ENCODE measurements at regions not wholly inside any gene's neighbourhood (a gene's known extent, or its start where the extent isn't known, plus 50 kb on each side); places are given as distances from the start of the nearest gene placed in this dataset.

GRCh38 chr7:121456015-121456414, 59.9 kb upstream of the FAM3C start:
- H3K9ac ChIP-seq (ENCODE audit: low read depth, low read length, poor library complexity, severe bottlenecking), result no peak overlapping the region
- no peaks in the 10 kb centered on the region for H3K79me2 ChIP-seq (ENCODE audit: insufficient read depth, low read length)
- no peaks in the 10 kb centered on the region for H3K4me1 ChIP-seq (ENCODE audit: insufficient read depth, low read length, poor library complexity, severe bottlenecking)
- H3K9me2 ChIP-seq (replicated peaks; ENCODE audit: low read depth, low read length), result no peaks in the 10 kb centered on the region
- H3K27me3 ChIP-seq (ENCODE audit: insufficient read depth, low read length, poor library complexity, severe bottlenecking), result peaks cover 5% of the 10 kb centered on the region
- no peak for TF ChIP-seq CTCF (conservative IDR thresholded peaks at IDR 0.05; ENCODE audit: low read length)
- no peak for TF ChIP-seq EZH2phosphoT487 (IDR thresholded peaks at IDR 0.05; ENCODE audit: borderline replicate concordance)
- H3K36me3 ChIP-seq (ENCODE audit: insufficient read depth, low read length), result no peaks in the 10 kb centered on the region
- H2AFZ ChIP-seq (ENCODE audit: low read length), result no peak overlapping the region
- H3K4me3 ChIP-seq (ENCODE audit: low read length, poor library complexity, severe bottlenecking), result no peak overlapping the region
- no peak overlapping the region for H3K4me2 ChIP-seq (ENCODE audit: low read depth, low read length, poor library complexity, severe bottlenecking)
- H3F3A ChIP-seq (ENCODE audit: low read depth), result no peaks in the 10 kb centered on the region
- no peaks in the 10 kb centered on the region for H3K9me3 ChIP-seq (ENCODE audit: insufficient read depth, low read depth, low read length)
- H4K20me1 ChIP-seq (ENCODE audit: insufficient read depth, low read length, poor library complexity, severe bottlenecking), result no peaks in the 10 kb centered on the region

DNA sequence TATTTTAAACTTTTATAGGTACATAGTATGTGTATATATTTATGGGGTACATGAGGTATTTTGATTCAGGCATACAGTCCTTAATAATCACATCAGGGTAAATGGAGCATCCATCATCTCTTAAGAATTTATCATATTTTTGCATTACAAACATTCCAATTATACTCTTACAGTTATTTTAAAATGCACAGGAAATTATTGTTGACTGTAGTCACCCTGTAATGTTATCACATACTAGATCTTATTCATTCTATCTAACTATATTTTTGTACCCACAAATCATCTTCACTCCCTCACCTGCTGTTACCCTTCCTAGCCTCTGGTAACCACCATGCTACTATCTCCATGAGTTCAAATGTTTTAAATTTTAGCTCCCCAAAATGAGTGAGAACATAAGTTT, 56.3 kb upstream of the FAM3C start:
- H3K9ac ChIP-seq (ENCODE audit: low read depth, low read length, poor library complexity, severe bottlenecking), result no peak overlapping the region
- TF ChIP-seq CTCF (conservative IDR thresholded peaks at IDR 0.05; ENCODE audit: low read length), result no peak
- no peaks in the 10 kb centered on the region for H3K79me2 ChIP-seq (ENCODE audit: insufficient read depth, low read length)
- H3K27me3 ChIP-seq (ENCODE audit: insufficient read depth, low read length, poor library complexity, severe bottlenecking), result no peaks in the 10 kb centered on the region
- no peaks in the 10 kb centered on the region for H3K36me3 ChIP-seq (ENCODE audit: insufficient read depth, low read length)
- H3K4me1 ChIP-seq (ENCODE audit: insufficient read depth, low read length, poor library complexity, severe bottlenecking), result no peaks in the 10 kb centered on the region
- H3K4me2 ChIP-seq (ENCODE audit: low read depth, low read length, poor library complexity, severe bottlenecking), result no peak overlapping the region
- no peaks in the 10 kb centered on the region for H3F3A ChIP-seq (ENCODE audit: low read depth)
- H3K4me3 ChIP-seq (ENCODE audit: low read length, poor library complexity, severe bottlenecking), result no peak overlapping the region
- H4K20me1 ChIP-seq (ENCODE audit: insufficient read depth, low read length, poor library complexity, severe bottlenecking), result no peaks in the 10 kb centered on the region
- H2AFZ ChIP-seq (ENCODE audit: low read length), result no peak overlapping the region
- H3K9me3 ChIP-seq (ENCODE audit: insufficient read depth, low read depth, low read length), result no peaks in the 10 kb centered on the region
- no peaks in the 10 kb centered on the region for H3K9me2 ChIP-seq (replicated peaks; ENCODE audit: low read depth, low read length)

DNA sequence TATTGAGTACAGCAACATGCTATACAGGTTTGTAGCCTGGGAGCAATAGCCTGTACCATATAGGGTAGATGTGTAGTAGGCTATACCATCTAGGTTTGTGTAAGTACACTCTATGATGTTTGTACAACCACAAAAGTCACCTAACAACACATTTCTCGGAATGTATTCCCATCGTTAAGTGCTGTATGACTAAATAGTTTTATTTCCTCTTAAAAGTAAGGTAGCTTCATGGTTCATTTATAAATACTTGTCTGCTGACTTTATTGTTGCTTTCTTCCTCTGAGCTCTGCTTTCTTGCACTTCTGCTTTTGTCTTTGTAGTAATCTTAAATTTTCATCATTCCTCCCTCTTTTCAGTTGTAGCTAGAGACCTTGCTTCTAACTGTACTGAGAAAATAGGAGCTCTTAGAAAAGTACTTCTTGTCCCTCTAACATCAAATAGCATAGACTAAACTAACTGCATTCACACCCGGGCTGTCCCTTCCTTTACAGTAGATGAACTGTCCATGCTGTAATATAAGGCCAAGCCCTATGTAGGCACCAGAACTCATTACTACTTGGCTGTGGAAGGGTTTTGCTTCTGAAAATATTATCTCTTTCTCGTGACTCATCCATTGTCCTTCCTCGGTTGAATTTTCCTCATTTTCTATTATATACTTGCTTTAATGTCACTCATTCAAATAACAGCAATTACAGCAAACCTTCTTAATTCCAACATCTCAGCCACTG, 55.4 kb upstream of the FAM3C start:
- Histone ChIP-seq H3K27me3 (ENCODE audit: insufficient read depth, low read length, poor library complexity, severe bottlenecking) (no peaks in the 10 kb centered on the region), H4K20me1 (ENCODE audit: insufficient read depth, low read length, poor library complexity, severe bottlenecking) (no peaks in the 10 kb centered on the region), H3K4me2 (ENCODE audit: low read depth, low read length, poor library complexity, severe bottlenecking) (no peak overlapping the region), H2AFZ (ENCODE audit: low read length) (no peak overlapping the region), H3K4me3 (ENCODE audit: low read length, poor library complexity, severe bottlenecking) (no peak overlapping the region), H3K9me2 (replicated peaks; ENCODE audit: low read depth, low read length) (no peaks in the 10 kb centered on the region), H3K9me3 (ENCODE audit: insufficient read depth, low read depth, low read length) (no peaks in the 10 kb centered on the region), H3K79me2 (ENCODE audit: insufficient read depth, low read length) (no peaks in the 10 kb centered on the region), H3K9ac (ENCODE audit: low read depth, low read length, poor library complexity, severe bottlenecking) (no peak overlapping the region), H3K4me1 (ENCODE audit: insufficient read depth, low read length, poor library complexity, severe bottlenecking) (no peaks in the 10 kb centered on the region), H3K36me3 (ENCODE audit: insufficient read depth, low read length) (no peaks in the 10 kb centered on the region), H3F3A (ENCODE audit: low read depth) (no peaks in the 10 kb centered on the region)
- no peak for TF ChIP-seq CTCF (conservative IDR thresholded peaks at IDR 0.05; ENCODE audit: low read length)
- TF ChIP-seq EZH2phosphoT487 (IDR thresholded peaks at IDR 0.05; ENCODE audit: borderline replicate concordance), result no peak

Data from Loucy (cell line).